ENCODE measurements at regions not wholly inside any gene's neighbourhood (a gene's known extent, or its start where the extent isn't known, plus 50 kb on each side); places are given as distances from the start of the nearest gene placed in this dataset.
"Not testable (repeated sequence)": the region's sequence is repeated elsewhere in the genome, so short reads cannot be mapped to it uniquely, and the experiment has no call there.

DNA sequence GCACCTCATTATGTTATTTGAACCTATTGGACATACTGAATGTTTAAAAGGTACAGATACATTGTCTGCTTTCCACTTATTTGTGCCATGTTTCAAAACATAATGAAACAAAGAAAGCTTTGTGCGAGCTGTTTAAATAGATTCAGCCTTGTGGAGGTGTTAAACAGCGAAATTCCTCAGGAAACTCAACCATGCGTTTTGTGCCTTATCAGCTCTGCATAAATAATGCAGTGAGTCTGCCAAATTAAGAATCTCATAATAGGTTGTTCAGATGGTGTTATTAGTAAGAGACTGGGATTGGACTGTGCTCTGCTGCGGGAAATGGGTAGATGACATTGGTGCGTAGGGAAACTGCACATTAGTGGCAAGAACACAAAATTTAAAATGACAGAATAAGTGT is 163.7 kb upstream of the CLEC14A start:
- no peak for DNase-seq (ENCODE audit: low read depth in 2 of 2)

DNA sequence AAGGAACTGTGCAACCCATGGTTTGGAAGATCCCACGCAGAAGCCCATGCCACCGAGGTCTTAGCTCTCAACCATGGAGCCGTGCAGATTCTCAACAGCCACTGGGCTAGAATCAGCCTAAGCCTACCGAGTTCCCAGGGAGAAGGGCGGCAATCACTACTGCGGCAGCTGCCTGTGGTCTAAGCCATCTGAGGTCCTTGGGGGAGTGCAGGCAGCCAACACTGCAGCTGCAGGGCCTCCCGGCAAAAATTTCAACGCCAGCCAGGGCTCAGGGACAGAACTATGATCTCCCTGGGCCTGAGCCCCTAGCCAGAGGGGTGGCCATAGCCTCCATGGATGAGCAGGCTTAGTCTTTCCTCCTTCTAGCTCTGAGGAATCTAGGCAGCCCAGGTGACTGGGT is 156.8 kb upstream of the CLEC14A start:
- DNase-seq (ENCODE audit: low read depth in 2 of 2) = no peak

DNA sequence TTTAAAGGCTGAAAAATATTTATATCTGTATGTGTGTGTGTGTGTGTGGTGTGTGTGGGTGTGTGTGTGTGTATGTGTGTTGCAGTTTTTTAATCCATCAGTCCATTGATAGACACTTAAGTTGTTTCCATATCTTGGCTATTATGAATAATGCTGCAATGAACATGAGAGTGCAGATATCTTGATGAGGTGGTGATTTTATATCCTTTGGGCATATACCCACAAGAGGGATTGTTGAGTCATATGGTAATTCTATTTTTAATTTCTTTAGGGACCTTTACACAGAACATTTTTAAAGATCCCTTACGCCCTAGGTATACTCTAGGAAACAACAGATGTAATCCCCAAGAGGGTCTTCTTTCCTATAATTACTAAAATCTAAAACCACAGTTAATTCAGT is 154.5 kb upstream of the CLEC14A start:
- DNase-seq (ENCODE audit: low read depth in 2 of 2) = no peak

DNA sequence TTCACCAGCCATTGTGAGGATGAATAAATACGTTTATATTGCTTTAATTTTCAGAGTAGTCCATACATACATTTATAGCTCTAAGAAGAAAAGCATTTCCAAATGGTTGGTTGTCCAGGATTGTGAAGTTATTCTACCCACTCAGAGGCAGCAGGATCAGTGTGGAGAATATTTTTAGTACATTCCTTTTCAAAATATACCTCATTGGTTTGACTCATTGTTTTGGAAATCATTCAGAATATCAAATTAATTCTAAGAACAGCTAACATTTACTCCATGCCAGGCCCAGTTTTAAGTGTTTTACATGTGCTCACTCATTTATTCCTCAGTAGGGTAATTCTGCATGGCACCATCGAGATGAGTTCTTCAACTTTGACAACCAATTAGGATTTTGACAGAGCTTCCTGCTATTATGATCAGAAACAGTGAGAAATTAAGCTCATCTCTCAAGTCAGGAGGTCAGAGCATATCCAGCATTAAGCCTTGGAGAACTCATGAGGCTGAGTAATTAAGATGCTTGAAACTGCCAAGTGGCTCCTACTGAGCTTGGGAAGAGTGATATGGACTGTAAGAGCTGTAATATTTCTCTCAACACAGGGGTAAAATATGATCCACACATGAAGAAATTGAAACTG is 153.3 kb upstream of the CLEC14A start:
- no peak for DNase-seq (ENCODE audit: low read depth in 2 of 2)

DNA sequence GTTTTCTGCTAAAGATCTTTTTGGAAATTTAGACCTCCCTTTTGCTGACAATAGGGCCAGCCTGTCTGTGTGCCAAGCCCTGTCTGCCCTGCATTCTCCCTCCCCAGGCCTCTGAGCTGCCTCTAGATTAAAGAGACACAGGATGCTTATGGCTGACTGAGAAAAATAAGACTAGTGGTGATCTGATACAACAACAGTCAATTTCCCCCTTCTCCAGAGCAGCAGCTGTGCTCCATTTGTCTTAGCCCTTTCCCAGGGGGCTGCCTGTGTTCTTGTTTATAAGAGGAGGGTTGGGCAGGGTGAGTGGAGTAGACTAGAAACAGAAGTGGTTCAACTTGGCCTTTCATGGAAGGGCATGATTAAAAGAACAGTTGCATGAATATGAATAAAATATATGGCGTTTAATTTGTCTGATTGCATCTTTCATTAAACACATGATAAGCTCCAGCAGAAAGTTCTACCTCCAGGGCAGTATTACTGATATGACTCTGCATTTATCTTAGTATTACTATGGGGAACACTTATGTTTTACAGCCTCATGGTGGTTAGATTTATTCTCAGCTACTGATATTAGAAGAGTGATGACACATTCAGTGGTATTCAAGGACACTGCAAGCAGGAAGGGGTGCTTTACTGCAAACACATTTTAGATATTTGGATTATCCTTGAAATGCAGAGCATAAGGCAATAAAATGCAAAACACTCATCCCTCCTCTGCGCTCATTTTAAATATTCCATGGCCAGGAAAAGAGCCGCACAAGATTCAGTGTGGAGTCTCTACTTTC is 150.2 kb upstream of the CLEC14A start:
- DNase-seq (ENCODE audit: low read depth in 2 of 2) = peak in 1 of 2 donors; percentile 24

DNA sequence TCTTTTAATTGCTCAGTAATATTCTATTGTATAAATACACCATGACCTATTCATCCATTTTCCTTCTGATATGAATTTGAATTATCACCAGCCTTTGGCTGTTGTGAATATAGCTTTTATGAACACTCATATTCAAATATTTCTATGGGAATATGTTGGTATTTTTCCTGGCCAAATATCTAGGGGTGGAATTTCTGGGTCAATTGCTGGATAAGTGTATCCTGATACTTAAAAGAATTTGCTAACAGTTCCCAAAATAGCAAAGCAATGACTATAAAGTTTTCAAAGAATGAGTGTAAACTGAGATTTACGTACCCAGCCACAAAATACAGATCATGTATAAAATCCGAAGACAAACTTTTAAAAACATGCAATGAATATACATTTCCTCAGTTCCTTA is 148.7 kb upstream of the CLEC14A start:
- DNase-seq (ENCODE audit: low read depth in 2 of 2) = no peak

DNA sequence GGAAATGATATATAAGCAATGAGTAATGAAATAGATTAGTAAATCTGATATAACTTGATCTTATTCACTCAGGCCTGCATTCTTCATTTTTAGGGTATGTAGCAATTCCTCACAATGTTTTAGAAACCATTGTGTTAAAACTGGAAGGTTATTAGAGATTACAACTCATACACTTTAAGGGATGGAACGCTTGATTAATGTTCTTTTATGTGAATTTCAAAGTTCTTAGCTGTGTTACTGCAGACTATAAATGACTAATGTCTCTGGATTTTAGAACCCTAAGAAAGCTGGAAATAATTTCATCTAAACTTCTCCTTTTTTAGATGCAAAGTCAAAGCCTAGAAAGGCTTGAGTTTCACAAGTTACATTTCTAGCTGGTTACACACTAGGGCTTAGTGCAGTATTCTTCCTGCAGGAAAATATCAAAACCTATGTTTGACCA is 148.2 kb upstream of the CLEC14A start:
- peak in 1 of 2 donors; percentile 32 for DNase-seq (ENCODE audit: low read depth in 2 of 2)

DNA sequence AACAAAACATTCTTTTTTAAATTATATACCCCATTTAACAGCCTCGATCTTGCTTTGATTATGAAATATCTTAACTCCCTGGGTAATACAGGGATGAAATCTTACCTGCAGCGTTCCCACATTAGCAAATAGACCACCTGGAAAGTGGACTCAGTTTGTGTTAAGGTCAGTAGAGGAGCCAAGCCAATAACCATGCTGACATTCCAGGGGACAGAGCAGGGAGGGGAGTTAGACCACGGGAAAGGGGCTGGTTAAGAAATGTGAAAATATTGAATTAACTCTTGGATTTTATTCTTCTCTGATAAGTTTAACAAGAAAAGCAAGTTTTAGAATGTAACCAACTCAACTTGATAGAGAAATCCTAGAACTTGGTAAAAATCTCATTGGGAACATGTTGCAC is 144.9 kb upstream of the CLEC14A start:
- no peak for DNase-seq (ENCODE audit: low read depth in 2 of 2)

DNA sequence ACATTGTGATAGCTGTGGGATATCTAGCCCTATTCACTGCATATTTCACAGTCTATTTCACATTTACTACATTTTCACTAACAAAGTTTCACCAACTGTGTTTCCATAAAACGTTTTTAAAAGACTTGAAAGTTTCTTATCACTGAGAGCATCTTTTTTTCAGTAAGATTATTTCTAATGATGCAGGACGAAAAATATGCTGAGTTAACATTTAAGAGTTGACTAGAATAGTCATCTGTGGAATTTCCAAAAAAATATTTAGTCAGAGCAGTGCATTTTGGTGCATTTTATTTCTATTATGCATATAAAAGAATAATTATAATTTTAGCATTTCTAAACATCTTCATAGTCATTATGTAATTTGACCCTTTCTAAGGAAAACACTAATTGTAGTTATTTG is 143.8 kb upstream of the CLEC14A start:
- DNase-seq (ENCODE audit: low read depth in 2 of 2) = no peak

DNA sequence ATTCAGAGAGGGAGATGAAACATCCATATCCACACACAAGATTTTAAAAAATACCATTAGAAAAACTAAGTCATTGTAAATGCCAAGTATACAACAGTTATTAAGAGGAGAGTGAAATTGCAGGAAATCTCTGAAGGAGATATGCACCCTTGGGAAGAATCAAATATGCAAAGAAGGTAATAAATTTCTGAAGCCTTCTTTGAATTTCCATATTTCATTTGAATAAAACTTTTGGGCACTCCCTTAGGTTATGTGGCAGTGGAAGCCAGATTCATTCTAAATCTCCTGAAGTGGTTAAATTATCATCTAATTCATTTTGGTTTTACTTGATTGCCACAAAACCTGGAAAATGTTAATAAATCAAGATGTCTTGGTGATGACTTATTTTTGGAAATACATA is 138.9 kb upstream of the CLEC14A start:
- DNase-seq (ENCODE audit: low read depth in 2 of 2) = no peak

DNA sequence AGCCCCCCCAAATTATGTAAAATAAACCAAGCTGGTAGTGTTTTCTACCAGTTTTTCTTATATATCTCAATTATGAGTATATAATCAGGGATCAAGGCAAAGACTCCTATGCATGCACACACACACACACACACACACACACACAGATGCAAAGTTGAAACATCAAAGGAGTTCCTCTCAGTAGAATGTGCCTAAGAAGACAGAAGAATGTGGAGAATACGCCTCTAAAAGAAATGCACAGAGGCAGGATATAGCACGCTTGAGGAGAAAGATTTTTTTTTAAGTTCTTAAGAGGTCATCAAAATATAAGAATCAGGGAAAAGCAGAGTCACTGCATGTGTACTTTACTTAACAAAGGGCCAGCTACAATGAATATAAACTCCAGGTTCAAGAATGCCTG is 138.2 kb upstream of the CLEC14A start:
- DNase-seq (ENCODE audit: low read depth in 2 of 2) = no peak

DNA sequence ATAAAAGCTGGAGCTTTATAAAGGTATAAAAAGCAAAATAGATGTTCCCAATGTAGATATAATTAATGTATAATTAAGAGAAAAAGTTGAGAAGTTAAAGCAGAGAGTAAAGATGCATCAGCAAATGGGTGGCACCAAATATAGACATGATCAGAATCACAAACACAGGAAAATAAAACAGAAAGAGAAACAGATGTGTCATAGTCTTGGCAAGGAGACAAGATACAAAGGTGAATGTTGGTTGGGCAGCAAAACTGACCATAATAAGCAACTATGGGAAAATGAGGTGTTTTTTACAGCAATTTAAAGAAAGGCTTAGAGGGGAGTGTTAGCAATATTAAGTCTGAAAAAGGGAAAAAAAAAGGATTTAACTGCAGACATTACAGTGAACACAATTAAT is 135.4 kb upstream of the CLEC14A start:
- DNase-seq (ENCODE audit: low read depth in 2 of 2) = peak; percentile 87 to 92

DNA sequence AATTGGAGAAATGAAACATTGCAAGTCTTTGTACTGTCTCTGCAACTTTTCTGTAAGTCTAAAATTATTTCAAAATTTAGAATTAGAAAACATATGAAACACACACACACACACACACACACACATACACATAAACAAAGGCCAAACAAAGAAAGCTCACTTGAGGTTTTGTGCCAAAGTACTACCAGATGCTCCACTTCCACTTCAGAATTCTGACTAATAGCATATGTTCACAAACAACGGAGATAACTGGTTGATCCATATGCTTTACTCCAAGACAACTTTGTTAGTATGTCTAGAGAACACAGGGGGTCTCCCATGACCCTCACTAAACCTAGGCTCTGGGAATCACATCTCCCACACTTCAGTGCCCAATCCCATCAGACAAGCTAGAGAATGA is 133.8 kb upstream of the CLEC14A start:
- DNase-seq (ENCODE audit: low read depth in 2 of 2) = no peak

DNA sequence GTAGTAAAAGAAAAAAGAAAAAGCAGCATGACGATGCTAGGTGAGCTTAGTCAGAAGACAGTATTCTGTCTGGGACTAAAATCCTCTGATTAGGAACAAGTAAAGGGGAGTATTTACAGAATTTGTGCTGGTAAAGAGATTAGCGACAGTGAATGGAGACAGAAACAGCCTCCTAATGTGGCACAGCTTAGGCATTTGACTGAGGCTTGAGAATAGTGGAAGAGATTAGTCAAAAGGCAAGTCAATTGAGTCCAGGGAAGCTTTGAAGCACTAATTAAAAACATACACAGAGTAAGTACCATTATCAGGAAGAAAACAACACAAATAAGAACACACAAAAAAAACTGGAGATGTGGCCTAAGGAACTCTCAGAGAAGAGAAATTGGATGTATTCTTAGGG is 131.9 kb upstream of the CLEC14A start:
- no peak for DNase-seq (ENCODE audit: low read depth in 2 of 2)

DNA sequence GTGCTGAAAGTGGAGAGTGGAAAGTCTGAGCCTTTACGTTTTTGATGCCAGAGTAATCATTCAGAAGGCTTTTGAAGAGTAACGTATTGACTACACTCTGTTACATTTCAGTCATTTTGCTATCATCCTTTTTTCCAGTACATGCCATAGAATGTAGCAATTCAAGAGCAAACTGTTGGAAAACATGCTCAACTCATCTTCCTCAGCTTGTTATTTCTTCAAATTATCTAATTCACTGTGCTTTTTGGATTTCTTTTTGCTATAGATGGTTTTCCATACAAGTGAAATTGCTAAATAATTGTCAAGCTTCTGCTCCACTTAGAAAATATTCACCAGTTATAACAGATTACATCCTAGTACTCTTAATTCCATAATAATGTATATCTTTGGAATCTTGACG is 129.9 kb upstream of the CLEC14A start:
- DNase-seq (ENCODE audit: low read depth in 2 of 2) = no peak

DNA sequence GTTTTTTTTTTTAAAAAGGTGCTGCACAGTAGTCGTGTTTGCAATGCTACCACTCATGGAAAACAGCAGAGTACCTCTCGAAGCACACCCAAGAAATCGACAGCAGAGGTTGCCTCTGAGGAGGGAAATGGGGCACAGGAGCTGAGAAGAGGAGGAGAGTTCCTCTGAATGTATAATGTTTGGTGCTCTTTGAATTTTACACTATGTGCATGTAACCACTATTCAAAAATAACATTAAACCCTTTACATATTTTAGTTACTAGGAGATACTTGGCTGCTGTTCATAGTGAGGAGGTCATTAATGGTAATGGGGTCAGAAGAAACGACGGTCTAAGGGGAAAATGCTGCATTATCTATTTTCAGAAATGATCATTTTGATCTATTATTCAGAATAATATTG is 129.4 kb upstream of the CLEC14A start:
- DNase-seq (ENCODE audit: low read depth in 2 of 2) = no peak

DNA sequence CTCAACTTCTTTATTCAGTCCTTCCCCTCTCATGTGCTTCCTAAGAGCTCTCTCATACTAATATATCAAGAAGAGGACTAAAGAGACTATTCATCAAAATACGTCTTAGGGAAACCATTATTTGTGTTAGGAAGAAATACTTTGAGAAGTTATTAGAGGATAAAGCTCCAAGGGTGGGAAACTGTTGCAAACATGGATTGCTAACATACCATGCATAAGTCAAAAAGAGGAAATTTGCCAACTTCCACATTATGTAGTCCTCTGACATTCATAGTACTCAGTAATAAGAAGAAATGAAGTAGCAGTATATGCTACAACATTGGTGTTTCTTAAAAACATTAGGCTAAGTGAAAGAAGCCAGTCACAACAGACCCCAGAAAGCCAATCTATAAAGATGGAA is 128.8 kb upstream of the CLEC14A start:
- DNase-seq (ENCODE audit: low read depth in 2 of 2) = no peak

DNA sequence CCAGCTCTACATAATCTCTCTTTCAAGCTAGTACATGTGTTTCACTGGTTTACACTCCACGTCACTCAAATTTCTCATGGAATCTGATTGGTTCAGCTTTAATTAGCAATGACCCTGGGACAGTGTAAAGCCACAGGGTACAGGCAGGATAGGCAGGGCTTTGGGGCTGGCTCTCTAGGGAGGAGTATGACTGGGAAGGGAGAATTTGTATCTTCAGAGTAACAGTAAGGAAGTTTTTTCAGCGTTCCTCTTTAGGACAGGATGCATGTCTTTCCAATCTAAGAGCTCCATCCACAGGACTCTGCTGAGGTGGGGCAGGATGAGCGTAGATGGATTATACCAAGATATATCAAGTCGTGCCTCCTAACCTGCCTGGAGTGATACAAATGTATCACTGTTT is 112.0 kb upstream of the CLEC14A start:
- no peak for DNase-seq (ENCODE audit: low read depth in 2 of 2)

DNA sequence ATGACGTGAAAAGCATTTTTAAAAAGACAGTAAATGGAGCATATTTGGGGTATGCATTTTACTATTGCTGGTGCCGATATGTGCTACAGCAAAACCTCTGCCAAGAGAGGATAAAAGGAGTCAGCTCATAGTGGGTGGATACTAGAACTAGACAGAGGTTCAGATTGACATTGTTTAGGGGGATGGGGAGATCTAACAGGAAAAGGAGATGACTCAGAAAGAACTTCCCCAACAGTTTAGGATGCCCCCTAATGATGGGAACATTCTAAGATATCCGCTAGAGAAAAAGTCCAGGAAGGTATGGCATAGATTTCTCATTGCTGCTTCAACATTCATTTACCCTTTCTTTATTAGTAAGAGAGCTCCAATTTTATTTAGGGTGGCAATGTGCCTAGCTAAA is 110.5 kb upstream of the CLEC14A start:
- peak; percentile 10 to 85 for DNase-seq (ENCODE audit: low read depth in 2 of 2)

DNA sequence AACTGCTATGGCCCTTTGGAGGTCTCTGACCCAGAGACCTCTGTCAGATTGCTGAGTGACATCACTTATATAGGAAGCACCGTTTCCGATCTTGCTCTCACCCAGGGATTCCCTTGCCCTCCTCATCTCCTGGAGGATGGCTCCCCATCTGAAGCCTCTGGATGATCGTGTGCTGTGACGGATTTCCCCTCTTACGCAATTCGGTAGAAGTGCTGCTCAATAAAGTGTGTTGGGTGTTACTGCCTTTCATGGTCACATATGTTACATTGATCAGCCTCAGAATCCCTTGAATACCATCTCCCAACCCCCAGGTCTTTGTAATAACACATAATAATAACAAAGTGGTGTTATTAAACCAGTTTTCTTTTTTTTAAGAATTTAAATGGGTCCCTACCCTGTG is 107.3 kb upstream of the CLEC14A start:
- no peak for DNase-seq (ENCODE audit: low read depth in 2 of 2)

DNA sequence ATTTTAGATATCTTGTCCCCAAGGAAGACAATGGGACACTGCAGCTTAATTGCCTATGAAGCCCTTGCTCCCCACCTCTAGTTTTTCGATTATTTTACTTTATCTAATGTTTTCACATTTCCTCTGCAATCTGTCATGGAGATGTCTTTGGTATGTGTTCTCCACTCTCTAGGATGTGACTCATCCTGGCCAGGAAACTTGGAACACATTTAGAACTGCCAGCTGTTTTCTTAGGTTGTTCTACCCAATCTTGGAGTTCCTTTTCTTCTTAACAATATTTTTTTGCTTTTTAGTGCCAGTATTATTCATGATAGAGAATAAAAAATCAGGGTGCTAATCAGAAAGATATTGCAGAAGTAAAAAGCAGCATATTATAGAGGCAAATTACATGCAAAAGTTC is 101.7 kb upstream of the CLEC14A start:
- DNase-seq (ENCODE audit: low read depth in 2 of 2) = peak in 1 of 2 donors; percentile 93

DNA sequence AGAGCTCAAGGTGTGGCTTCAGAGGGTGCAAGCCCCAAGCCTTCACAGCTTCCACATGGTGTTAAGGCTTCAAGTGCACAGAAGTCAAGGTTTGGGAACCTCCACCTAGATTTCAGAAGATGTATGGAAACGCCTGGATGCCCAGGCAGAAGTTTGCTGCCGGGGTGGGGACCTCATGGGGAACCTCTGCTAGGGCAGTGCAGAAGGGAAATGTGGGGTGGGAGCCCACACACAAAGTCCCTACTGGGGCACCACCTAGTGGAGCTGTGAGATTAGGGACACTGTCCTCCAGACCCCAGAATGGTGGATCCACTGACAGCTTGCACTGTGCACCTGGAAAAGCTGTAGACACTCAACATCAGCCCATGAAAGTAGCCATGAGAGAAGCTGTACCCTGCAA is 99.6 kb upstream of the CLEC14A start:
- DNase-seq (ENCODE audit: low read depth in 2 of 2) = not testable (repeated sequence)

DNA sequence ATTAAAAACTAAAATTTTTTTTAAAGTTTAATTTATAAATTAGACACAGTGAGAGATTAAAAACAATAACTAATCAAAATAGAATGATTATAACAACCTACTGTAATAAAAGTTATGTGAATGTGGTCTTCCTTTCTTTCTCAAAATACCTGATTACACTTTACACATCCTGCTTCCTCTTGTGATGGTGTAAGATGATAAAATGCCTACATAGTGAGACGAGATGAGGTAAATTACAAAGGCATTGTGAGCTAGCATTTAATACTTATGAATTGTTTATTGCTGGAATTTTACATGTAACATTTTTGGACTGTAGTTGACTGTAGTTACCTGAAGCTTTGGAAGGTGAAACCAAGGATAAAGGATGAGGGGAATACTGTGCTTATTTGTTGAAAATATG is 94.2 kb upstream of the CLEC14A start:
- peak in 1 of 2 donors; percentile 55 for DNase-seq (ENCODE audit: low read depth in 2 of 2)

Data from dermis microvascular lymphatic vessel endothelial cell (primary cell).